NCI-H526 treated with DMSO at 0.1 percent for 48 hours (cell line): ENCODE measurements at regions not wholly inside any gene's neighbourhood (a gene's known extent, or its start where the extent isn't known, plus 50 kb on each side); places are given as distances from the start of the nearest gene placed in this dataset.

Experiments used
- DNase-seq: peaks from one replicate; lab custom pipeline; 2025; lab: John Stamatoyannopoulos, UW

- no peak for DNase-seq
Observed at GRCh38 chrX:45745479-45745878, 544.8 kb upstream of the DIPK2B start.

GRCh38 chrX:45743906-45744625, 543.4 kb upstream of the DIPK2B start:
- DNase-seq = no peak

DNA sequence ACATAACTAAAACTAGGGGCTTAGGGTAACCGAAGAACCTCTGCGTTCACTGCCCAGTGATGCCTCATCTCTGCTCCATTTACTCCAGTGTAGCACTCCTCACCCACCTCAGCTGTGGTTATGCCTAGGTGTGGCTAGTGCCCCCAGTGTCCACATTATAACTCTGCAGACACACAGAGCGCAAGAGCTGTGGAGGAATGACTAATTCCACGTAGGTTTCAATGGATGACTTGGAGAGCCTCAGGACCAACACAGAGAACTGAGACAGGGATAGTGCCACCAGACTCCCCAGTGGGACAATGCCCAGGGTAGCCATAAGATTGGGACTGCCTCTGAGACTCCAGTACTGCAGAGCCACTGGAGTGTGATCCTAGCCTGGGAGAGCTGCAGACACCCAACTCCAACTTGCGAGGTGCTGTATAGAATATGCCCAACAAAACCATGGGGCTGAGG, 542.4 kb upstream of the DIPK2B start:
- DNase-seq = no peak

DNA sequence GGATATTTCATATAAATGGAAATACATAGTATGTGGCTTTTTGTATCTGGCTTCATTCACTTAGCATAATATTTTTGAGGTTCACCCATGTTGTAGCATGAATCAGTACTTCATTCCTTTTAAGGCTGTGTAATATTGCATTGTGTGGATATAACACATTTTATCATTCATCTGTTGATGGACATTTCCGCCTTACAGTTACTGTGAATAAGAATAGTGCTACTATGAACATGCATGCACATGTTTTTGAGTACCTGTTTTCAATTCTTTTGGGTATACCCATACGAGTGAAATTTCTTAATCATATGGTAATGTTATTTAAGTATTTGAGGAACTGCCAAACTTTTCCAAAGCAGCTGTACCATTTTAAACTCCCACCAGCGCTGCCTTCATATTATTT, 539.6 kb upstream of the DIPK2B start:
- no peak for DNase-seq

DNA sequence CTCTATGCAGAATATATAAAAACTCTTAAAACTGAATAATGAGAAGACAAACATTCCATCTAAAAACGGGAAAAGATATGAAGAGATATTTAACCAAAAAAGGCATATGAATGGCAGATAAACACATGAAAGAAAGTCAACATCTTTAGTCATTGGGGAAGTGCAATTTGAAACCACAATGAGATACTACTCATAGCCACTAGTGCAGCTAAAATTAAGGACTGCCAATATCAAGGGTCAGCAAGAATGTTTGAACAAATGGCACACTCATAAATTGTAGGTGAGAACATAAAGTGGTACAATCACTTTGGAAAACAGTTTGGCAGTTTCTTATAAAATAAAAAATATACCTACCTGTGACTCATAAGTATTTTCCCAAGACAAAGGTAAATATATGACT, 534.9 kb upstream of the DIPK2B start:
- no peak for DNase-seq

DNA sequence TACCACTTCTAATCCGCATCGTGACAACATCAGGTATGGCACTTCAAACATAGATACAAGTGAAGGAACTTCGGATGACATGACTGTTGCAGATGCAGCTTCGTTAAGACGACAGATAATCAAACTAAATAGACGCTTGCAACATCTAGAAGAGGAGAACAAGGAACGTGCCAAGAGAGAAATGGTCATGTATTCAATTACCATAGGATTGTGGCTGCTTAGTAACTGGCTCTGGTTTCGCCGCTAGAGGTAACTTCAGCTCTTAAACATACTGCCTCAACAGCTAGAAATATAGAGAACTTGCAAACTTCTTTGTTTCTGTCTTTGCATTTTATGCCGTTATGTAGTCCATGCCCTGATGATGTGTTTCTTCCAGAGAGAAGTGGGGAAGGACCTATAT, 530.8 kb upstream of the DIPK2B start:
- no peak for DNase-seq

GRCh38 chrX:45727761-45728160, 527.1 kb upstream of the DIPK2B start:
- no peak for DNase-seq

- no peak for DNase-seq
Observed at GRCh38 chrX:45722471-45722870, 521.8 kb upstream of the DIPK2B start.

GRCh38 chrX:45719751-45720501, 519.2 kb upstream of the DIPK2B start:
- DNase-seq = no peak

DNA sequence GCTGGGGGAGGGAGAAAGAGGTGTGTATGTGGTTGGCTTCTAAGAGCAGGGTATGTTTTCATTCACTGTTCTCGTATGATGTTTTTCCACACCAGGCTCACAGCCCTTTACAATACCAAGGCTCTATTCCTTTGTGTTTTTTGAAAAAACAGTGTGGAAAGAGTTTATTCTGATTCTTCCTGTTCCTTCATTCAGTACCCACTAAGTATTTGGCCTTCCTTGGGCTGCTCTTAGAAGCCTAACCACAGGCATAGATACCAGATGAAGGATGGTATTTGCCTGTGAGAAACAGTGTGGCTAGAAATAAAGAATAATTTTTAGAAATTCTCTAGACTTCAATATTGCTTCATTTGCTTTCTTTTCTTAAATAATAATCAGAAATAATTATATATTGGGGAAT, 518.0 kb upstream of the DIPK2B start:
- no peak for DNase-seq

- no peak for DNase-seq
Observed at GRCh38 chrX:45716750-45717149, 516.1 kb upstream of the DIPK2B start.

- no peak for DNase-seq
Observed at GRCh38 chrX:45715748-45716147, 515.1 kb upstream of the DIPK2B start.

GRCh38 chrX:45714866-45715265, 514.2 kb upstream of the DIPK2B start:
- no peak for DNase-seq

- no peak for DNase-seq
Observed at GRCh38 chrX:45712067-45712466, 511.4 kb upstream of the DIPK2B start.

GRCh38 chrX:45711231-45711630, 510.6 kb upstream of the DIPK2B start:
- DNase-seq = no peak

- no peak for DNase-seq
Observed at GRCh38 chrX:45710081-45710801, 509.6 kb upstream of the DIPK2B start.

DNA sequence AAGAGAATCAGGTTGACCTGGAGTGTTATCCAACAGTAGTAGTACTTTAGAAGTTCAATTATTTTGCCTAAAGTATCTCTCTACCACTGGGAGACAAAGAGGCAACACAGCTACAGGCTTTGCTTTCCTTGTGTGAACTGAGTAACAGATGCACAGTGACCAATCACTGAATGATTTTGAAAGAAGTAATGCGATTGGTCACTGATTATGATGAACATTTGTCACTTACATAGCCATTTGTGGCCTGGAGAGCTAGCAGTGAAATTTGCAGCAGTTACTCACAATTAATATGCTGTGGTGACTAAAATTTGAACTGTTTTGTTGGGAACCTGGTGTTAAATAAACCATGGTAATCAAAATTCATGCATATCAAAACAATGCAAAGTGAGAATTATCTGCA, 508.7 kb upstream of the DIPK2B start:
- DNase-seq = no peak

DNA sequence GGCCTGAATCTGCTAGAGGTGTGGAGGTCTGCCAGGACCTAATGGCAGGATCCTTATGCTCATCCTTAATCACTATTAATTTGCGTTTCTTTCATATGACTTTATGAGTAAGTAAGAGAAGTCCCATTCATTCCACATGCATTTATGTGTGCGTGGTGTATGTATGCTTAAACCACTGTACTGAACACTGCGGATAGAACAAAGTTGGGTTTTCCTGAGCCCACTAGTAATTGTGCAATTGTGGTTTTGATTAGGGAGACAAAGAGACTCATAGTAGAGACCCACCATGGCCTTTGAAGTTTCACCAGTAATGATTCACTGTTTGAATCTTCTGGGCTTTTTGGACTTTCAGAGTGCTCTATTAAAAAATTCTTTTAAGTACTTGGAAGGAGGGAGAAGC, 498.5 kb upstream of the DIPK2B start:
- no peak for DNase-seq

DNA sequence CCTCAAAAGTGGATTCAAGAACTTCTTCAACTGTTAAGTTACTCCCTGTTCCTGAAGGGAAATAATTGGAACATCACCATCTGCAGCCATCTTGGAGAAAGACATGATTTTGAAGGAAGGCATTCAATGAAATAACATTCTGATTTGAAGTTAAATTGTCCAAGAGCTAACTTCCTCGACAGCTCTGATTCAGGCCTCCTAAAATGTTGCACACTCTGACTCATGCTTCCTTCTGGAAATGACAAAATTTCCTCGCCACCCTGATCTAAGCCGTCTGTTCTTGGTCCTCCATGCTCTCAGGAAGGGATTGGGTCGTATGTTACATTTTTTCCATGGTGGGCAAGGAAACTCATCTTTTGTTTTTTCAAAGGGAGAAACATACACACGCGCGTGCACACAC, 496.9 kb upstream of the DIPK2B start:
- no peak for DNase-seq

- no peak for DNase-seq
Observed at GRCh38 chrX:45696736-45697135, 496.1 kb upstream of the DIPK2B start.

DNA sequence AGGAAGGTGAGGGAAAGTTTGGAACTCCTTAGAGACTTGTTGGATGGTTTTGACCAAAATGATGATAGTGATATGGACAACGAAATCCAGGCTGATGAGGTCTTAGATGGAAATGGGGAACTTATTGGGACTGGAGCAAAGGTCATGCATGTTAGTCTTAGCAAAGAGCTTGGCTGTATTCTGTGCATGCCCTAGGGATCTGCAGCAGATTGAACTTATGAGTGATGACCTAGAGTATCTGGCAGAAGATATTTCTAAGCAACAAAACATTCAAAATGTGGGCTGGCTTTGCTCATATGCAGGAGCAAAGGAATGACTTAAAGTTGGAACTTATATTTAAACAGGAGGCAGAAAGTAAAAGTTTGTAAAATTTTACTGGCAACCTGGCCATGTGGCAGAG, 489.3 kb upstream of the DIPK2B start:
- DNase-seq = no peak

GRCh38 chrX:45683914-45684313, 483.2 kb upstream of the DIPK2B start:
- no peak for DNase-seq

- DNase-seq = no peak
Observed at GRCh38 chrX:45681891-45682290, 481.2 kb upstream of the DIPK2B start.
